GM23338 (cell line): ENCODE measurements at regions not wholly inside any gene's neighbourhood (a gene's known extent, or its start where the extent isn't known, plus 50 kb on each side); places are given as distances from the start of the nearest gene placed in this dataset.
A peak's percentile ranks its signal among the peaks of the same experiment; 100 is the strongest.

Experiments
- ATAC-seq: fragments of 200-7000 bp; cut with Tn5 transposase; 3 replicates; pipeline ENCODE4 v1.9.1; 2020
- DNase-seq: peaks from one replicate; pipeline ENCODE4 v3.0.0-alpha.2; 2015; ENCODE audit warnings: low spot score
- H2AFZ ChIP-seq: fragments of 200-600 bp; sonication (generic); 2 replicates; pipeline ENCODE4 v1.8.0; 2016; ENCODE audit warnings: antibody characterized with exemption, mild to moderate bottlenecking, moderate library complexity
- H3F3A ChIP-seq: fragments of 200-600 bp; sonication (generic); replicated peaks from 2 replicates; pipeline ENCODE4 v1.8.0; 2017; ENCODE audit warnings: antibody characterized with exemption, mixed run types, low read depth
- H3K27ac ChIP-seq: fragments of 200-600 bp; sonication (generic); 2 replicates; pipeline ENCODE4 v1.6.1; 2016; ENCODE audit warnings: low read depth
- H3K27me3 ChIP-seq: fragments of 200-600 bp; sonication (generic); 2 replicates; pipeline ENCODE4 v1.8.0; 2016; ENCODE audit warnings: mild to moderate bottlenecking, mixed run types, moderate library complexity; ENCODE audit not compliant: insufficient read depth
- H3K36me3 ChIP-seq: fragments of 200-600 bp; sonication (generic); 2 replicates; pipeline ENCODE4 v1.8.0; 2016; ENCODE audit warnings: mild to moderate bottlenecking; ENCODE audit not compliant: insufficient read depth
- H3K4me1 ChIP-seq: fragments of 200-600 bp; sonication (generic); 2 replicates; pipeline ENCODE4 v1.8.0; 2016; ENCODE audit warnings: mild to moderate bottlenecking, moderate library complexity; ENCODE audit not compliant: insufficient read depth
- H3K4me2 ChIP-seq: fragments of 200-600 bp; sonication (generic); 2 replicates; pipeline ENCODE4 v1.7.1; 2017; ENCODE audit warnings: mixed run types
- H3K4me3 ChIP-seq: fragments of 200-600 bp; sonication (generic); 2 replicates; pipeline ENCODE4 v1.6.1; 2016; ENCODE audit warnings: mixed run types
- H3K79me2 ChIP-seq: fragments of 200-600 bp; sonication (generic); replicated peaks from 2 replicates; pipeline ENCODE4 v1.8.0; 2017; ENCODE audit warnings: mild to moderate bottlenecking; ENCODE audit not compliant: insufficient read depth
- H3K9me2 ChIP-seq: fragments of 200-600 bp; sonication (generic); 2 replicates; pipeline ENCODE4 v1.8.0; 2017; ENCODE audit not compliant: insufficient read depth
- H4K20me1 ChIP-seq: fragments of 200-600 bp; sonication (generic); replicated peaks from 2 replicates; pipeline ENCODE4 v1.8.0; 2017; ENCODE audit warnings: mild to moderate bottlenecking; ENCODE audit not compliant: insufficient read depth
- H3K27ac Mint-ChIP-seq: 2 replicates; pipeline ENCODE4 v1.8.0; 2020; ENCODE audit warnings: inconsistent platforms, mild to moderate bottlenecking, moderate library complexity, mixed read lengths
- H3K27me3 Mint-ChIP-seq: 3 replicates; pipeline ENCODE4 v1.8.0; 2022; ENCODE audit warnings: low read depth, mild to moderate bottlenecking, moderate library complexity, mixed read lengths, inconsistent platforms; ENCODE audit not compliant: insufficient read depth, poor library complexity
- H3K36me3 Mint-ChIP-seq: 3 replicates; pipeline ENCODE4 v1.8.0; 2021; ENCODE audit warnings: low read depth, mild to moderate bottlenecking, inconsistent platforms, moderate library complexity, mixed read lengths
- H3K4me1 Mint-ChIP-seq: 3 replicates; pipeline ENCODE4 v1.8.0; 2020; ENCODE audit warnings: mild to moderate bottlenecking, inconsistent platforms, mixed read lengths
- H3K4me3 Mint-ChIP-seq: 3 replicates; pipeline ENCODE4 v1.8.0; 2021; ENCODE audit warnings: moderate library complexity, mild to moderate bottlenecking, inconsistent platforms, mixed read lengths
- H3K9me3 Mint-ChIP-seq: 3 replicates; pipeline ENCODE4 v1.8.0; 2020; ENCODE audit warnings: moderate library complexity, mild to moderate bottlenecking, inconsistent platforms, mixed read lengths
- CREB1 ChIP-seq: fragments of 250-450 bp; sonication (Bioruptor Pico); IDR thresholded peaks from 2 replicates; pipeline ENCODE4 v1.5.0; 2020; ENCODE audit warnings: low read depth, mild to moderate bottlenecking, moderate library complexity
- EZH2 ChIP-seq: fragments of 200-600 bp; sonication (generic); IDR thresholded peaks from one replicate; pipeline ENCODE4 v1.8.0; 2017; ENCODE audit warnings: antibody characterized with exemption, mild to moderate bottlenecking, low read depth; ENCODE audit not compliant: unreplicated experiment
- EZH2phosphoT487 ChIP-seq: fragments of 200-600 bp; sonication (generic); IDR thresholded peaks from one replicate; pipeline ENCODE4 v1.8.1; 2018; ENCODE audit warnings: antibody characterized with exemption; ENCODE audit not compliant: unreplicated experiment
- JUNB ChIP-seq: IDR thresholded peaks from one replicate; pipeline ENCODE4 v1.6.1; 2016; ENCODE audit warnings: antibody characterized with exemption; ENCODE audit not compliant: unreplicated experiment
- NANOG ChIP-seq: IDR thresholded peaks from 2 replicates; pipeline ENCODE4 v1.6.1; 2016; ENCODE audit warnings: antibody characterized with exemption, borderline replicate concordance
- POLR2AphosphoS5 ChIP-seq: IDR thresholded peaks from 2 replicates; pipeline ENCODE4 v1.6.1; 2016; ENCODE audit warnings: antibody characterized with exemption, low read depth
- REST ChIP-seq: IDR thresholded peaks from one replicate; pipeline ENCODE4 v1.6.1; 2018; ENCODE audit warnings: antibody characterized with exemption; ENCODE audit not compliant: unreplicated experiment
- STAT1 ChIP-seq: IDR thresholded peaks from one replicate; pipeline ENCODE4 v1.6.1; 2016; ENCODE audit warnings: antibody characterized with exemption; ENCODE audit not compliant: unreplicated experiment
- ZNF114 ChIP-seq: fragments of 250-450 bp; sonication (Bioruptor Pico); IDR thresholded peaks from 2 replicates; pipeline ENCODE4 v1.5.0; 2020; ENCODE audit warnings: mild to moderate bottlenecking, moderate library complexity
- ZNF331 ChIP-seq: fragments of 250-450 bp; sonication (Bioruptor Pico); IDR thresholded peaks from 2 replicates; pipeline ENCODE4 v1.5.0; 2020; ENCODE audit warnings: low read depth, mild to moderate bottlenecking, moderate library complexity
- ZNF462 ChIP-seq: fragments of 250-450 bp; sonication (Bioruptor Pico); IDR thresholded peaks from 2 replicates; pipeline ENCODE4 v1.5.0; 2020; ENCODE audit warnings: mild to moderate bottlenecking, moderate library complexity
- TF ChIP-seq, protein P1 (sequence below), 2 experiments: fragments of 200-600 bp in 1 of 2; sonication (generic) in 1 of 2; conservative IDR thresholded peaks; 2 replicates each; pipeline versions ENCODE4 v1.5.1 to v1.6.1; 2016 to 2017; ENCODE audit warnings: antibody characterized with exemption in 2 of 2, low read depth in 2 of 2, mild to moderate bottlenecking in 2 of 2, moderate library complexity in 1 of 2
- TF ChIP-seq, protein P2 (sequence below): IDR thresholded peaks from 2 replicates; pipeline ENCODE4 v1.6.1; 2016; ENCODE audit warnings: antibody characterized with exemption

DNA sequence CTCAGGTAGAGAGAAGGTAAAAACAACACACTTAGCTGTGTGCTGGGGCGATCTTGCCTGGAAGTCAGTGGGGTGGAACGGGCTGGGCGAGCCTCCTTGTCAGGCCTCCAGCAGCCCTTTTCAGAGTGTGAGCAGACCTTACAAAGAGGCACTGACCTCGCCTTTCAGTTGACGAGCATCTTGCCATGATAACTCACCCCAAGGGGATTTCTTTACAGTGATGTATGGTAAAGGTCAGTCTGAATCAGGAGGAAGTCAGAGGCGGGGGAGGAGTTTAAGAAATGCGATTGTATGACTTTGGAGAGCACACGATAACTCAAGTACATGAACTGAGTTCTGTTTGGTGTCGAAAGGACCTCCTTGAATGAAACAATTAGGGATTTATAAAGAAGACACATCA is 326.5 kb upstream of the PROX1 start:
- no peak overlapping the region for H3K4me3 ChIP-seq
- TF ChIP-seq JUNB (no peak), EZH2phosphoT487 (no peak), ZNF114 (CRISPR knock-in tag) (no peak), STAT1 (no peak), REST (no peak), ZNF331 (CRISPR knock-in tag) (no peak), ZNF462 (no peak), NANOG (no peak), POLR2AphosphoS5 (no peak), CREB1 (CRISPR knock-in tag) (no peak), EZH2 (no peak)
- TF ChIP-seq, protein P1, sequence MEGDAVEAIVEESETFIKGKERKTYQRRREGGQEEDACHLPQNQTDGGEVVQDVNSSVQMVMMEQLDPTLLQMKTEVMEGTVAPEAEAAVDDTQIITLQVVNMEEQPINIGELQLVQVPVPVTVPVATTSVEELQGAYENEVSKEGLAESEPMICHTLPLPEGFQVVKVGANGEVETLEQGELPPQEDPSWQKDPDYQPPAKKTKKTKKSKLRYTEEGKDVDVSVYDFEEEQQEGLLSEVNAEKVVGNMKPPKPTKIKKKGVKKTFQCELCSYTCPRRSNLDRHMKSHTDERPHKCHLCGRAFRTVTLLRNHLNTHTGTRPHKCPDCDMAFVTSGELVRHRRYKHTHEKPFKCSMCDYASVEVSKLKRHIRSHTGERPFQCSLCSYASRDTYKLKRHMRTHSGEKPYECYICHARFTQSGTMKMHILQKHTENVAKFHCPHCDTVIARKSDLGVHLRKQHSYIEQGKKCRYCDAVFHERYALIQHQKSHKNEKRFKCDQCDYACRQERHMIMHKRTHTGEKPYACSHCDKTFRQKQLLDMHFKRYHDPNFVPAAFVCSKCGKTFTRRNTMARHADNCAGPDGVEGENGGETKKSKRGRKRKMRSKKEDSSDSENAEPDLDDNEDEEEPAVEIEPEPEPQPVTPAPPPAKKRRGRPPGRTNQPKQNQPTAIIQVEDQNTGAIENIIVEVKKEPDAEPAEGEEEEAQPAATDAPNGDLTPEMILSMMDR (conservative IDR thresholded peaks at IDR 0.05; ENCODE audit: low read depth in 2 of 2) = no peak
- TF ChIP-seq, protein P2, sequence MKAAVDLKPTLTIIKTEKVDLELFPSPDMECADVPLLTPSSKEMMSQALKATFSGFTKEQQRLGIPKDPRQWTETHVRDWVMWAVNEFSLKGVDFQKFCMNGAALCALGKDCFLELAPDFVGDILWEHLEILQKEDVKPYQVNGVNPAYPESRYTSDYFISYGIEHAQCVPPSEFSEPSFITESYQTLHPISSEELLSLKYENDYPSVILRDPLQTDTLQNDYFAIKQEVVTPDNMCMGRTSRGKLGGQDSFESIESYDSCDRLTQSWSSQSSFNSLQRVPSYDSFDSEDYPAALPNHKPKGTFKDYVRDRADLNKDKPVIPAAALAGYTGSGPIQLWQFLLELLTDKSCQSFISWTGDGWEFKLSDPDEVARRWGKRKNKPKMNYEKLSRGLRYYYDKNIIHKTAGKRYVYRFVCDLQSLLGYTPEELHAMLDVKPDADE = no peak
- ATAC-seq (no peak), DNase-seq (no peak)
- Mint-ChIP-seq H3K9me3 (no peaks in the 10 kb centered on the region), H3K27ac (no peak overlapping the region), H3K4me3 (no peak overlapping the region), H3K27me3 (no peaks in the 10 kb centered on the region), H3K4me1 (peaks cover 3% of the 10 kb centered on the region), H3K36me3 (no peaks in the 10 kb centered on the region)
- no peaks in the 10 kb centered on the region for H3F3A ChIP-seq
- no peaks in the 10 kb centered on the region for H3K36me3 ChIP-seq
- H3K27me3 ChIP-seq = no peaks in the 10 kb centered on the region
- H3K27ac ChIP-seq = no peak overlapping the region
- no peaks in the 10 kb centered on the region for H3K9me2 ChIP-seq
- no peaks in the 10 kb centered on the region for H3K4me1 ChIP-seq
- H3K4me2 ChIP-seq = no peak overlapping the region
- no peaks in the 10 kb centered on the region for H3K79me2 ChIP-seq
- no peaks in the 10 kb centered on the region for H4K20me1 ChIP-seq
- H2AFZ ChIP-seq = peak overlapping the region; percentile 13; the same call in 1 of the 2 replicates
